HuH-7 (cell line): ENCODE measurements at regions not wholly inside any gene's neighbourhood (a gene's known extent, or its start where the extent isn't known, plus 50 kb on each side); places are given as distances from the start of the nearest gene placed in this dataset.

ENCODE experiments used
- DNase-seq: peaks from one replicate; pipeline ENCODE4 v3.0.0; 2011; ENCODE audit warnings: low spot score

DNA sequence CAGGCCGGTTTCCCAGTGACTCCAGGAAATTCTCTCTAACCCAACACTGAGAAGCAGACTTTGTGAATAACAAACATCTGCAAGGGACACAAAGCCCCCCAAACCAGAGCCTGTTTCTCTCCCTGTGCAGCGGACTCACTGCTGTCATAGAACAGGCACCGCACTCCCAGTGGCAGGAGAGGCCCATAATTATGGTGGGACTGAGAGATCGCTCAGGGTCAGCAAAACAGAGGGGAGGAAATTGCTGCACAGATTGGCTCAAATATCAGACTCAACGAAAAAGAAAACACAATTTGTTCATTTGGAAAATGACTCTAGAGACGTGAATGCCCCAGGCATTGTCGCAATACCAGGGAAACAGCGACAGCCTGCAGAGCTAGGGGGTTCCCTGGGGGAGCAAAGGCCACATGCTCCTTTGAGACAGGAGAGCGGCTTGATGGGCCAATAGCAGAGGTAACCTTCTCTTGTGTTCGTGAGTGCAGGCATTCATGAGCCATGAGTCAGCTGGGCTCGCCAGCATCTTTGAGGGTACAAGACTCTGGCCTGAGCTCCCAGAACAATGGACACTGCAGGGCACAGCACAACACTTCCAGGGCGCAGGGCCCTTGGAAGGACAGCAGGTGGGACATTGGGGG is 143.3 kb upstream of the KLHL29 start:
- no peak for DNase-seq

DNA sequence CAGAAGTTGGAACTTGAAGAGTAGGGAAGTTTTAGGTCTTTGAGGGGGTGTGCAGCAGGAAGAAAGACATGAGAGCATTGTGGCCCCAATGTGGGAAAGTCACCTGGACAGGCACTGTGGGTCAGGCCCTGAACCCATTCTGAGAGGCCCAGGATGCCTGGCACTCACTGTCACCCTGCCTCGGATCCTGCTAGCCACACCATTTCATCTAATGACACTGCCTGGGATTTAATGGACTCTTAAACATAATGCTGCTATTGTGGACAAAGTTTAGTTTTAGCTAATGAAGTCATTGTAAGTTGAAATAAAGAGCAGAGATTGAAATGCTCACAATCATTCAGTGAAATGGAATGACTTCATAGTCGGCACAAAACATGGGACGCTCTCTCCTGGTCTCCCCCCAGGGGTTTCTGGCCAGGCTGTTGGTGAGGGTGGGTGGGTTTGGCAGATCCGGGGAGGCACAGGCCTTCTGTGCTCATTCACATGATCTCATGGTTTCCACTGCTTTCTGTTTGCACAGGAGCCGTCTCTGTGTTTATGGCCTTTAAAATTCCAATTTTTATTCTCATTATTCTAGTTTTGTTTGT is 141.8 kb upstream of the KLHL29 start:
- no peak for DNase-seq

DNA sequence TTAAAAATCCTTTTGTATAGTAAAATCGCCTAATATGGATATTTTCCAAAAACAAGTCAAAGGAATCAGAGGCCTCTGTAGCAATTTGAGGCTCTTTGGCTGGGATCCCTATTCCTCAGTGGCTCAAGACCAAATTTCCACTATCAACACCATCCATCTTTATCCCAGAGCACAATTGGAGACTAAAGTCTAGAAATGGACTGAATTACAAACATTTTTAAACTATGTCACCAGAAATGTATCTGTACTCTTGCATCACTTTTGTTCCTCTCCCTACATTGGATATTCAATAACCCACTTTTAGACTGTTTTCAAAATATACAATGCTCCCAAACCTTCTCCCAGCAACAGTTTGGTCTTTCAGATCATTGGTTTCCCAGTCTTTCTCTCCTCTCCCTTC is 140.4 kb upstream of the KLHL29 start:
- DNase-seq: no peak

DNA sequence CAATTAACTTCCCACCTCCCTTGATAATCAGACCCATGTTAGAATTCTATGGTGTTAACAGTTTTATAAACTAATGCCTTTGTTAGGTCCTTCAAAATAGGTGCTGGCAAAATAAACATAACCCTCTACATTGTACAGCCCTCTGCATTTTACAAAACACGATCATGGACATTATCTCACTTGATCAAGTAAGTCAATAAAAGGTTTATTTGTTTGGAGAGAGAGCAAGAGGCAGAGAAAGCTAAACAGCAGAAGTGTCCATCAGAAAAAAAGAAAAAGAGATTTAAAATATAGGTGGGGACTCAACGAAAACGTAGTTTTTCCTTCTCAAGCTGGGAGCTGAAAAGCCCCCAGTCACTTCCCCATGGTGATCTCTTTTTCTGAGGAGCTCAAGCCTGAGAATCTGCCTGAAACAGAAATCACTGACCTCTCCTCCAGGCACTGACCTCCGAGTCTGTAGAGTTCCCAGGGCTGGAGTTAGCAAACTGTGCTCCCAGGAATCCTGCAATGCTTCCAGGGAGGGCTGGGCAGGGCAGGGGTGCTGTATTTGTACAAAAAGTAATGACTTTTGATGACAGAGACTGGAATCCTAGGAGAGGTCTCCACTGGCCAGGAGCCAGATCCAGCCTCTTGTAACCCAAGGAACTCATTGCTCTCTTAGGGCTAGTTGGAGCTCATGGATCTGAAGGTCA is 137.8 kb upstream of the KLHL29 start:
- no peak for DNase-seq

DNA sequence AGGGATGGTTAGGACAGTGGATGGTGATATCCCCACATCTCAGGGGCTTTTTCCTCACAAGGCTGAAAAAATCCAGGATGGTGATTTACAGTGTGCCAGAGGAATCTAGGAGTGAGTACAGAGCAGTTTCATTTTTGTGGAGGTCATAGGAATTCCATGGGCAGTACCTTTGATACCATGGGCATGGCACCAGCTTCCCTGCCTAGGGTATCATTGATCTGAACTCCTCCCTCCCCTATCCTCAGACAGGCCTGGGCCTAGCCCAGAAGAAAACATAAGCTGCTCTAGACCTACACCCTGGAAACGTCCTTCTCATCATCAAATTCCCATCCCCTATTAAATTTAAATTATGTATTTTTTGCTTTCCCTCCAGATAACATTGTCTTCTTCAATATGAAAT is 136.3 kb upstream of the KLHL29 start:
- DNase-seq: no peak

DNA sequence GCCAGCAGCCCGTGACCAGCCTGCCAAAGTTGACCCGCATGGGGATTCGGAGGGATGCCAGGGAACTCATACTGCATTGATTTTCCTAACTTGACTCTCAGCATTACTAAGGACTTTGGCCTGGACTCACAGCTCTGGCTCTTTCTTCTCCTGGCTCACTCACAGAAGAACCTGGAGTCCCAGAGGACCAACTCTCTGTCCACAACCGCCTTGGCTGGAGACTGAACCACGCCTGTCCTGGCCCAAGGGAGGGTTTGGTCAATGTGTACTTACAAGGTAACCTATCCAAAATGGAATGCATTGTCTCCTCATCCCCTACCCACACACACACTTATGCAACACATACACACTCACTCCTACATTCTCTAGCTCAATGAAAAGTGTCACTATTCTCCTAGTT is 135.6 kb upstream of the KLHL29 start:
- DNase-seq: no peak

DNA sequence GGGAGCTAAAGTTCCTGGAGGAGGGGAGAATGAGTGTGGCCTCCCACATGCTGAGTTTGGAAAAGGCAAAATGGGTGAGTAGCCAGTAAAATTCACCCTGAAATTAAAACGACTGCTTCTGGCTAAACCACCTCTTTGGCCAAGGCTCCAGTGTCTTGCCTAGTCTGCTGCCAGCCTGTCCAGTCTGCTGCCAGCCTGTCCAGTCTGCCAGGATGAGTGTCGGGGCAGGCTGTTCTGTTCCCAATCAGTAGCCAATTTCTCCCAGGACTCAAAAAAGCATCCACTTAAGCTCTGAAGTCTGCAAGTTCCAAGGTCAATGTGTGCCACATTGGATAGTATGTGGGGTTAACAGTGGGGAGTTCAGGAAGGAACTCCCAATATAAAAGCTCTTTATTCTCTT is 134.6 kb upstream of the KLHL29 start:
- DNase-seq: no peak

DNA sequence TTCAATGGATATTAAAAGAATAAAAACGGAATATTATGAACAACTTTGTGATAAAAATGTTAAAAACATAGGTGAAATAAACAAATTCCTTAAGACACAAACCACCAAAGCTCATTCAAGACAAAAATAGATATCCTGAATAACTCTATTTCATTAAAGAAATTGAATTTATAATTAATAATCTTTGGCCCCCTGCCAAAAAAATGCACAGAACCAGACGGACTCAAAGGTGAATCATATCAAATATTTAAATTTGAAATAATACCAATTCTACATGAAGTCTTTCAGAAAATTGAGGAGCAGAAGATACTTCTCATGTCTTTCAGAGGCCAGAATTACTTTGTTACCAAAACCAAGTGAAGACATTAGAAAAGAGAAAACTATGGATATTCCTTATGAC is 128.3 kb upstream of the KLHL29 start:
- no peak for DNase-seq

DNA sequence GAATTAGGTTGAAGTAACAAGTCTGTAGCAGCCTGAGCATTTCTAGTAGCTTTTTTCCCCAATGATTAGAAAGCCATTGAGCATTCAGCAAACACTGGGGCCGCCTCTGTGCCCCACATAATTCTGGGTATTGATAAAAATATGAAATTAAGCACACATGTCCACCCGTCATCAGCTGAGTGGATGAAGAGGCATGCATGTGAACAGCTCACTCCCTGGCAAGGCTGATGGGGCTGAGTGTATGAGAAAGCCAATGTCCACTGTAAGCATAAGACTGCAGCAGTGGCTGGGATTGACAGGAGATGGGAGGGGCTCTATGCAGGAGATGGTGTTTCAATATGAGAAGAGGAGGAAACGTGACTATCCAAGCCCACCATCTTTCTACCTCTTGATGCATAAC is 124.4 kb upstream of the KLHL29 start:
- DNase-seq: no peak

DNA sequence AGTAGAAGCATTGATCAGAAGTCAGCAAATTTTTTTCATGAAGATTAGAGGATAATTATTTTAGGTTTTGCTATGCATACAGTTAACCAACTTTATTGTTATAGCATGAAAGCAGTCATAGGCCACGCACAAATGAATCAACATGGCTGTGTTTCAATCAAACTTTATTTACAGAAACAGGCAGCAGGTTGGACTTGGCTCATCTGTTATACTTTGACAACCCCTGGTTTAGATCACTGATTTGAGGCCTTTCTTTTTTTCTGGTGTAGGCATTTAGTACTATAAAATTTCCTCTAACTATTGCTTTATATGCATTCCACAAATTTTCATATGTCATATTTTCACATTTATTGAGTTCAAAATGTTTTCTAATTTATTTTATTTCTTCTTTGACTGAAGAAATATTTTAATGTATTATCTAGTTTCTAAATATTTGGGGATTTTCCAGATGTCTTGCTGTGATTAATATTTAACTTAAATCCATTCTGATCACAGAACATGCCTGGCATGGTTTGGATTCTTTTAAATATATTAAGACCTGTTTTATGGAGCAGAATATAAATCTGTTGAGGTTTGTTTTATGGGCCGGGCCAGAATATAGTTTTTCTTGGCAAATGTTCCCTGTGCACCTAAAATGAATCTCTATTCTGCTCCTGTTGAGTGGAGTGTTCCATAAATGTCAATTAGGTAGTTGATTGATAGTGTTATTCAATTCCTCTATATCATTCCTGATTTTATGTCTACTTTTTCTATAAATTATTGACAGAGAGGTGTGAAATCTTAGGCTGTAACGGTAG is 116.3 kb upstream of the KLHL29 start:
- no peak for DNase-seq

DNA sequence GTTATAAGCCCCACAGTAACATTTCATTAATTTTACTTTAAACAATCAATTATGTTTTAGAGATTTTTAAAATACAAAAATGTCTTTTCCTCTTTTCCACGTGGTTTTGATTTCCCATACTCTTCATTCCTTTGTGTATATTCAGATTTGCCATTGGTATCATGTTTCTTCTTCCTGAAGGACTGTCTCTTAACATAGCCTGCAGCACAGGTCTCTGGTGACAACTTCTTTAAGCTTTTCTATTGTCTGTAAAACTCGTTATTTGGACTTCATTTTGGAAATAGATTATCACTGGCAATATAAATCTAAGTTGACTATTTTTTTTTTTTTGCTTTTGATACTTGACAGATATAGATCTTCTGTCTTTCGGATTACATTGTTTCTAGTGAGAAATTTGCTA is 115.2 kb upstream of the KLHL29 start:
- no peak for DNase-seq

DNA sequence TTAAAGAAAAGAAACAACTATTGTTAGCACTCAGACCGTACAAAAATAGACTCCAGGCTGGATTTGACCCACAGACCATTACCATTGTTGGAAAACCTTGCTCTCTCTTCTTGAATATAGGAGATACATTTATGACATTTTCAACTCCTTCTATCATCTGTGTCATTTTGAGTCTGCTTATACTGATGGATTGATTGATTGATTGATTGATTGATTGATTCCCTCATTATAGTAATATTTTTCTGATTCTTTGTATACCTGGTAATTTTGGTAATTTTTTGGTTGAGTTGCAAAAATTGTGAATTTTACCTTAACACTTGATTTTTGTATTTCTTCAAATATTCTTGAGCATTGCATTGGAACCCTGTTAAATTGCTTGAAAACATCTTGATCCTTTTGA is 114.2 kb upstream of the KLHL29 start:
- DNase-seq: no peak

DNA sequence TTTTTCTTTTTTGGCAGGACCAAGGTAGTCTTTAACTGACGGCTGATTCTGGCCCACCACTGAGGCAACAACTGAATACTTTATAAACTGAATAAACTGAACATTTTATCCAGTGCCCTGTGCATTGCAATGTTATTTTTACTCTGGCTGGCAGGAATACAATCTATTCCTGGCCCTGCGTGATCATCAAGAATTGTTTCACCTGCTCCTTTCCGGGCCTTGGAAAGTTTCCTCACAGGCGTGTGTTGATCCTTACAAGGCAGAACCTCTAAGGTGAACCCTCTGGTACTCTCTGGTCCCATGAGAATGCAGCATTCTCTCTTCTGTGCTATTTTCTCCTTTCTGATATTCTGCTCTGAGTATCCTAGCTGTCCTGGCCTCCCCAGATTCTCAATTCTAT is 113.7 kb upstream of the KLHL29 start:
- DNase-seq: no peak

DNA sequence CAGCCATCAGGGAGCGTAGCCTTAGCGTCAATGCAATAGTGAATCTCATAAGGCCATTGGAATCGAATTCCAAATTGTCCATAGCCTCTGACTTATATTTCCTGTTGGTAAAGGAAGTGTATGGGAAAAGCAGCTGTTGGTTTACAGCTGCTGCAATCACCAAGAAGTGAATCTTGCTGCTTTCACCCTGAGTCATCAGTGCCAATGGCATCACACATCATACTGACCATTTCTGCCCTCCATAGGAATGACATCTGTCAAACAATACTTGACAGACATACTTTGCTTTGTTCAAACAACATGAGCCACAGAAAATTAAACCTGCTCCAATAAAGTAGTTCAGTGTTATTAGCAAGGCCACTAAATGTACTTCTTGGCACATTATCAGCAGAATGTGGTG is 111.2 kb upstream of the KLHL29 start:
- no peak for DNase-seq

DNA sequence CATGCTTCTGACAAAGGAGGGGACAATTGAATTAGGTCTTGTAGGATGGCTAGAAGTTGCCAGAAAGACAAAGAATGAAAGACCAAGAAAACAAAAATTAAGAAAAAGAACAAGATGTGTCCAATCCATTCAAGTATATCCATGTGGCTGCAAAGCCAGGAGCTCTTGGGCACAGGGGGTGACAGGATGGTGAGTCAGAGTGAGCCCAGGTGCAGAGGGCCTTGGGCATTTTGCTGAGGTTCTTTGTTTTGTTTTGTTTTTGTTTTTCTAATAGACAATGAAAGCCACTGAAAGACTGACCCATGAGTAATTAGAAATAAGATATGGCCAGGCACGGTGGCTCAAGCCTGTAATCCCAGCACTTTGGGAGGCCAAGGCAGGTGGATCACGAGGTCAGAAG is 104.6 kb upstream of the KLHL29 start:
- no peak for DNase-seq

DNA sequence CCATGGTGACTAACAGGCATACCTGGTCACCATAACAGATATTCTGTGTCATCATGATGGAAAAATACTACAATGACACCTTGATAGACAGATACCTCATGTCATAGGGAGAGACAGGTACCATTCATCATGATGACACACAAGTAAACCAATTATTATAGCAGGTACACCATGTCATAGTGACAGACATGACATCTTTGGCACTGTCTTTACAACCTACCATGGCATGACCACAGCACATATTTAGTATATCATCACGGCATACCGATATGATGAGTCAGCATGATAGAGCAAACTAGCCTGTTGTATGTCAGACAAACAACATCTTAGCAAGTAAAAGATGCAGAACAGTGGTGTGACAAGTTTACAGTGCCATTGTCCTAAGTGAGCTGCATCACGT is 101.3 kb upstream of the KLHL29 start:
- DNase-seq: no peak

DNA sequence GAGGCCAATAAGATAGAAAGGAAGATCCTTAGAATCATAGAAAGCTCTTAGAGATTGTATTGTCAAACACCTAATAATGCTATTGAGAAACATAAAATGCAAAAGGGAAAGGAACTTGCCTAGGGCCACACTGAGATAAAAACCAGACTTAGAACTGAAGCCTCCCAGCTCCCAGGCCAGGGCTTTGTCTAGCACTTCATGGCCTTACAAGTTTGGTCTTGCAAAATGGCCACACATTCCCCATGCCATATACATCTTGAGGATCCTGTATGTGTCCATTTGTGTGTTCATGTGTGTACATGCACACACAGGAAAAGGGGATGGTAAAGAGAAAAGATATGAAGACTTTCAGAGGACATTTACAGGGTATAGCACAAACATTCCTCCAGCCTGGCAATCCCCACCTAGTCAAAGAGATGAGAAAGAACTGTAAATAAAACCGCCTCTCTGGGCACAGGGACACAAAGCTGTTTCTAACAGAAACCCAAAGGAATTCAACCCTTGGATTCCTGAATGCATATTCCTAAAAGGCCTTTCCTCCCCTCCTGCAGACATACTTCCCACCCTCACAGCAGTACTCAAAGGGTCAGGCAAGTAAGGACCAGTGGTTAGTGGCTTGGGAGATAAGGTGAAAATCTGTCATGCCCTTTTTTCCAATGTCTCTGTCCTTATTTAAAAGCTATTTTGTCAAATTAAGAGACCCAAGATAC is 99.7 kb upstream of the KLHL29 start:
- DNase-seq: no peak

DNA sequence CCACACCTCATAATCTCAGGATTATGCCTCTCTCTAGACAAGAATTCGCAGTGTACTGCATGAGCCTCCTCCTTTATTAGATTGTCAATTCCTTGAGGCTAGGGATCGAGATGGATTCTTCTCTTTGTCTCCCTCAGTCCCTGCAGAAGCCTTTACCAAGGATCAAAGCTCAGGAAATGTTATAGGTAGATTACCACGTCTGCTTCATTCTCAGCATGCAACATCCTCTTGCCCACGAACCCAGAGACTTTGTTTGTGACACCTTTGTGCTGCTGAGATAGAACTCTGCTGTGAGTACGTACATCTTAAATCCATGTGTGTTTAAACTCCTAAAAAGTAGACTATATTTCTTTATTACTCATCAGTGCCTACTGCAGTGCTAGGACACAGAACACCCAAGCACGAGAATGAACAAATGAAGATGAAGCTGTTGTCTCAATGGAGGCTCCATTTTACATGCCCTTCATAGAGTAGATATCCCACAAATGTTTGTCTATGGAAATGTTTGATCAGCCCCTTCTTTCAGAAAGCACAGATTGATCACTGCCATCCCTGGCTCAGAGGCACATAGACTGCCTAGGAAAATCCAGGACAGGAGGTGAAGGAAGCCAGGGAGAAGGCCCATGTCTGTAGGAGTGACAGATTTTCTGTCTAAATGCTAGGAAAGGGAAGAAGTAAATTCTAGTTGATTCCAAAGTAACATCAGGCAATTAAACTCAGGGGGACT is 98.8 kb upstream of the KLHL29 start:
- no peak for DNase-seq

DNA sequence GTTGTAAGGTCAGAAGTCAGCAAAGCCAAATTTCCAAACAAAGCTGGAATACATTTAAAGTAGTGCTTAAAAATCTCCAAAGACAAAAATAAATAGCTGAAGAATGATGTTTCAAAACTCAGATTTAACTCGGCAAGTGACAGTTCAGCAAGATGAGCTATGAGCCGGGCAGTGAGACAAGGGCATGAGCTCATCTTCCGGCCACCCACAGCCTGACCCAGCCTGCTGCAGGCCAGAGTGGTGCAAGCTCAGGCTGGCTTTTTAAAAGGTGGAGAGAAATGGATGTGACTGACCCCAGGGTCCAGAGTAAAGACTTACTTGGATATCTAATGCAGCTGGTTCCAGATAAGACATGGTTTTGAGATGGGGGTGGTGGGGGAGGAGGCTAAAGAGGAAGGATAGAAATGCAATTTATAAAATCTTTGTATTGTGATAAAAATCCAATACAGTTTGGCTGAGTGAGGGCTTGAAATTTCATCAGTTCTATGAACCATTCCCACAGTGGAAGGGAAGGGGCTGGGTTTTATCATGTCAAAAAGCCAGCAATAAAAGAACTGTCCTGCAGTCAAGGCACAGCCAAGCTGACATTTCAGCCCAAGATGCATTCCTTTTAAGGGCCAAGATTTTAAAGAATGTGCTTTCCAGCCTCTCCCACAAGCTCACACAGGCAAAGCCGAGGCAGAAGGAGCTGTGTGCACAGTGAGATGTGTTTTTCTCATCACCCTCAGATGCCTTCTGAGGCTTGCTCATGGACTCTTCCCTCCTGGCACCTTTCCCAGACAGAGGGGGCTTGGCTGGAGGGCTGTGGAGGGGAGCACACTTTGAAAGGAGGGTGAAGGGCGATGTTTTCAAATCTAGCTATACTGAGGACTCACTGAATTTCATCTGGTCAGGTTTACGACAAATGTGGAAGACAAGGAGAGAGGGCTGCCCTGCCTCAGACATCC is 97.9 kb upstream of the KLHL29 start:
- DNase-seq: no peak

DNA sequence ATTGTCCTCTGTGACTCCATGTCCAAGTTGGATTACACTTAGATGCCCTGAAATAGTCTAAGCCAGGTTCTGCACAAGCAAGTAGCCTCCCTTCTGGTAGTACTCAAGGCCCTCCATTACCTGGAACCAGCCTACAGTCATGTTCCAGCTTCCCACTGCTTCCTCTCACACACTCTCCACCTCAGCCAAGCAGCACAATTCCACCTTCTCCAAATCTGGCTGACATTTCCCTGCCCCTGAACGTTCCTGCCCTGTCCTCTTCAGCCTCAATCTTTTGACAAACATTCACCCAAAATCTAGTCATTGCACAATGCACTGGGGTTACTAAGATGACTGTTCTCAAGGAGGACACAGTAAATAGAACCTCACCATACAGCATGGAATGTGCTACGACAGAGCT is 95.3 kb upstream of the KLHL29 start:
- DNase-seq: no peak

DNA sequence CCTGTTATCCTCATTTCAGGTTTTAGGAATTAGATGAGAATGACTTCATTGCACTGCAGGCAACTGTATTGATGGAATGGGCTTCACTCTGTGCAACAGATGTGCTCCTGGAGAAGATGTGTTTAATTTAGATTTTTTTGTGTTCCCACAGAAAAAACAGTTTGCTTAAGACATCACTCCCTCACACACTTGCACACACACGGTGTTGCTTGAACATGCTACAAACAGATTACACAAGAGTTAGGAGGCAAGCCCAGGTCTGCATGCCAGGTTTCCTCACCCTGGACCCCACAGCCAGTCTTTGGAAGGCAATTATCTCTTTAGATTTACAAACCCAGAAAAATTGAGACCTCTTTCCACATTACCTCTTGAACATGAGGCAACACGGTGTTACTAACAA is 93.7 kb upstream of the KLHL29 start:
- no peak for DNase-seq
